MCF 10A (cell line): ENCODE measurements at regions not wholly inside any gene's neighbourhood (a gene's known extent, or its start where the extent isn't known, plus 50 kb on each side); places are given as distances from the start of the nearest gene placed in this dataset.

ENCODE experiments used
- BruUV-seq: library from RNA; stranded (reverse); fragments of 400-500 nt; replicated peaks from 2 replicates; lab custom pipeline; 2021; lab: Mats Ljungman, UMichigan
- CTCF ChIA-PET: fragments of 300-600 bp; sonication (Branson Sonifier 250); formaldehyde crosslinking; extraction: SDS; loops from one replicate; lab custom pipeline; 2021; ENCODE audit warnings: antibody characterized with exemption, inconsistent platforms; lab: Yijun Ruan, JAX
- POLR2A ChIA-PET: fragments of 300-600, 350-650 bp; sonication (Branson Sonifier 250); formaldehyde crosslinking; extraction: SDS; loops from one replicate; lab custom pipeline; 2020; ENCODE audit warnings: antibody characterized with exemption, inconsistent platforms; lab: Yijun Ruan, JAX
- DNase-seq: peaks from one replicate; pipeline ENCODE4 v3.0.0-alpha.2; 2018; ENCODE audit not compliant: unreplicated experiment
- H3K27ac Mint-ChIP-seq: one replicate; pipeline ENCODE4 v1.8.0; 2022; ENCODE audit warnings: mild to moderate bottlenecking, low read depth, mixed read lengths; ENCODE audit not compliant: unreplicated experiment
- H3K27me3 Mint-ChIP-seq: one replicate; pipeline ENCODE4 v1.8.0; 2022; ENCODE audit warnings: mixed read lengths; ENCODE audit not compliant: insufficient read depth, unreplicated experiment
- H3K36me3 Mint-ChIP-seq: one replicate; pipeline ENCODE4 v1.8.0; 2022; ENCODE audit warnings: mild to moderate bottlenecking, moderate library complexity, mixed read lengths; ENCODE audit not compliant: insufficient read depth, unreplicated experiment
- H3K4me1 Mint-ChIP-seq: one replicate; pipeline ENCODE4 v1.8.0; 2022; ENCODE audit warnings: mixed read lengths; ENCODE audit not compliant: insufficient read depth, unreplicated experiment
- H3K4me3 Mint-ChIP-seq: one replicate; pipeline ENCODE4 v1.8.0; 2022; ENCODE audit warnings: mild to moderate bottlenecking, moderate library complexity, mixed read lengths; ENCODE audit not compliant: unreplicated experiment
- H3K9me3 Mint-ChIP-seq: one replicate; pipeline ENCODE4 v1.8.0; 2022; ENCODE audit warnings: mixed read lengths; ENCODE audit not compliant: unreplicated experiment
- CTCF ChIP-seq: fragments of 200-600 bp; IDR thresholded peaks from one replicate; pipeline ENCODE4 v1.8.0; 2022; ENCODE audit warnings: antibody characterized with exemption, mild to moderate bottlenecking; ENCODE audit not compliant: unreplicated experiment
- intact Hi-C: fragments of 100-400 bp; cut with micrococcal nuclease; formaldehyde crosslinking; loops from 2 replicates; pipeline ENCODE4 v1.14.1; 2022

GRCh38 chr11:13868710-13869397 lies 93.7 kb upstream of the SPON1 start:
- POLR2A ChIA-PET, result interaction anchor here (0.6 to 0.8 kb wide), 2 partner anchors 11 to 880 kb away, joined by 3 read pairs; no protein-coding TSS in a partner anchor
- Mint-ChIP-seq H3K4me3 (no peak overlapping the region), H3K27ac (no peak overlapping the region), H3K36me3 (no peaks in the 10 kb centered on the region), H3K27me3 (peaks cover 19% of the 10 kb centered on the region), H3K9me3 (no peaks in the 10 kb centered on the region), H3K4me1 (peaks cover 21% of the 10 kb centered on the region)
- no TSS peak for BruUV-seq
- CTCF ChIA-PET, result interaction anchor here (1.2 to 1.3 kb wide), 2 partner anchors 88 to 381 kb away, joined by 3 to 4 read pairs; no protein-coding TSS in a partner anchor
- peak; percentile 52 for DNase-seq
- no peak for TF ChIP-seq CTCF
- intact Hi-C loops, result no loop called here

DNA sequence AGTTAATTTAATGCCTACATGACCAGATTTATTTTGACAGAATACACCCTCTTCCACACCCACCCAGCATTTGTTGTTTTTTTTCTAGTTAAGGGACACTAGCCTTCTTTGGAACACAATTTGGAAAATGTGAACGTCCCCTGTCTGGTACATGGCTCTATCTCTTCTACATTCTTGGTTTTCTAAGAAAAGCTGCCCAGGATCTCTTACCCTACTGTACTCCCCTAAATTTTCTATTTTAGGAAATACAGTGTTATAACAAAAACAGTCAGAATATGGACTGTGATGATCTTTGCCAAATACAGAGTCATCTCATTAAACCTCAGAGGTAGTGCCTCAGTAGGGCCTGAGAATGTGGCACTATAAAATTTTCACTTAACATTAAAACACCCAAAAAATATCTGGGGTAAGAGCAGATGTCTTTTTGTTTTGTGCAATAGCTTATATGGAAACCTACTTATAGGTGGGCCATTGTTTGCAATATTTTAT lies 93.1 kb upstream of the SPON1 start:
- Mint-ChIP-seq H3K27ac (no peak overlapping the region), H3K27me3 (peaks cover 19% of the 10 kb centered on the region), H3K4me3 (no peak overlapping the region), H3K36me3 (no peaks in the 10 kb centered on the region), H3K4me1 (peaks cover 23% of the 10 kb centered on the region), H3K9me3 (no peaks in the 10 kb centered on the region)
- no peak for DNase-seq
- ChIA-PET CTCF (interaction anchor here (1.2 to 1.3 kb wide), 2 partner anchors 87 to 380 kb away, joined by 3 to 4 read pairs; no protein-coding TSS in a partner anchor), POLR2A (no interaction called here)
- no TSS peak for BruUV-seq
- no peak for TF ChIP-seq CTCF
- intact Hi-C loops, result no loop called here

- no peaks in the 10 kb centered on the region for H3K9me3 Mint-ChIP-seq
- ChIA-PET POLR2A (no interaction called here), CTCF (interaction anchor here (0.7 to 1.0 kb wide), 2 partner anchors 15 to 268 kb away, joined by 3 to 7 read pairs; no protein-coding TSS in a partner anchor)
Measured at GRCh38 chr11:13874597-13874996, 87.9 kb upstream of the SPON1 start.

More at GRCh38 chr11:13874597-13874996, 87.9 kb upstream of the SPON1 start:
- intact Hi-C loops, result loop anchor here (5.0 kb wide), 2 partner anchors 73 to 102 kb away; no protein-coding TSS in a partner anchor
- no peak for TF ChIP-seq CTCF
- Mint-ChIP-seq H3K36me3 (no peaks in the 10 kb centered on the region), H3K4me3 (no peak overlapping the region), H3K4me1 (peaks cover 20% of the 10 kb centered on the region), H3K27ac (no peak overlapping the region), H3K27me3 (peaks cover 19% of the 10 kb centered on the region)
- no peak for DNase-seq
- no TSS peak for BruUV-seq
